ENCODE measurements at regions not wholly inside any gene's neighbourhood (a gene's known extent, or its start where the extent isn't known, plus 50 kb on each side); places are given as distances from the start of the nearest gene placed in this dataset.

- no peak for DNase-seq
Measured at GRCh38 chr11:15586741-15587473, 472.2 kb downstream of the INSC start.

- DNase-seq, result no peak
Measured at GRCh38 chr11:15589070-15589626, 474.4 kb downstream of the INSC start.

DNA sequence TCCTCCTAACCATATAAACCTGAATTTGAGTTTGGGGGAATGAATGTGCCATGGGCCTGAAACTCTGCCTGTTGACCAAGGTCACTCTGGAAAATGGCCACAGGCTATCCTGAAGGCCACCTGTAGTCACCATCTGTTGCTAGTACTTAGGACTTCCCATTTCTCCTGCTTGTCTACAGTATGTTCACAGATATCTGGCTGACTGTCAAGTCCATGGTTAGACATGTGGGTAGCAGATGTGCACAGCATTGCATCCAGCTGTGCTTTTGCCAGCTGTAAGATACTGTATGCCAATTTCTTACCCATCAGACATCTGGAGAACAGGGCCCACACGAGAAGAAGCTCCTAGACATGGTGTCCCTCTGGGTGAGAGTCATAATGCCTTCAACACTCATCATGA lies 475.4 kb downstream of the INSC start:
- no peak for DNase-seq

GRCh38 chr11:15591112-15591537 lies 476.4 kb downstream of the INSC start:
- DNase-seq, result no peak

GRCh38 chr11:15594607-15595006 lies 479.9 kb downstream of the INSC start:
- DNase-seq, result no peak

DNA sequence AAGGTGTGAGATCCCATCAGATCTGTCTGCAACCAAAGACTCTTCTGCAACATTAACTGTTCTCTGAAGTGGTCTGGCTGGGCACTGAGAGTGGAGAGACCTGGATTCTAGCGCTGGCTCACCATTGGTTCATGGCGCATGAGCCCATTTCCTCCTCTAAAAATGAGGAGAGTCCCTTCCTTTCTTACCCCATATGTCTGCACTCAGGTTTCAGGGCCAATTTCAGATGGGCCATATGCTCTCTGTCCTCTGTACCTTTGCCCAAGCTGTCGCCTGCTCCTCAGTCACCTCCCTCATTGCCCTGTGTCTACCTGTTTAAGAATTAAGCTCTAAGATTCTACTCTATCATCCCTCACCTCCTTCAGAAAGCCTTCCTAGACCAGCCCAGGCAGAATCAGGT lies 484.7 kb downstream of the INSC start:
- no peak for DNase-seq

- DNase-seq, result no peak
Measured at GRCh38 chr11:15602047-15602446, 487.3 kb downstream of the INSC start.

- no peak for DNase-seq
Measured at GRCh38 chr11:15602785-15603567, 488.3 kb downstream of the INSC start.

DNA sequence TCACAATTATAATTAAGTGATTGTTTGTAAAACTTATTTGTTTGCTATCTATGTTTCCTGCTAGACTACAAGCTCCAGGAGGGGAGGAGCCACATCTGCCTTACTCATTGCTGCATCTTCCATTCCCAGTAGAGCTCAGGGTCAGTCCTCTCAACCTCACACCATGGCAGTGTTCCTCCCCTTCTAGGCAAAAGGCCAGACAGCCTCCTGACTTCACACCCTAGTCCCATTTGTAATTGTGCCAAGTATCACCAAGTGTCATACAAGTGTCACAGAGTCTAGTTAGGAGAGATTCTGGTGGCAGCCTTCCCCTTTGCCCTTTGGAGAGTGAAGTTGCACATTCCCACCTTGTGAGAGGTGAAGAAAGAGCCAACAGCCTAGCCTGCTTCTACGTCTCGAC lies 490.4 kb downstream of the INSC start:
- DNase-seq, result no peak

GRCh38 chr11:15607361-15608036 lies 492.8 kb downstream of the INSC start:
- no peak for DNase-seq

GRCh38 chr11:15609445-15609844 lies 494.7 kb downstream of the INSC start:
- DNase-seq, result no peak

- DNase-seq, result no peak
Measured at GRCh38 chr11:15610881-15611280, 496.2 kb downstream of the INSC start.

DNA sequence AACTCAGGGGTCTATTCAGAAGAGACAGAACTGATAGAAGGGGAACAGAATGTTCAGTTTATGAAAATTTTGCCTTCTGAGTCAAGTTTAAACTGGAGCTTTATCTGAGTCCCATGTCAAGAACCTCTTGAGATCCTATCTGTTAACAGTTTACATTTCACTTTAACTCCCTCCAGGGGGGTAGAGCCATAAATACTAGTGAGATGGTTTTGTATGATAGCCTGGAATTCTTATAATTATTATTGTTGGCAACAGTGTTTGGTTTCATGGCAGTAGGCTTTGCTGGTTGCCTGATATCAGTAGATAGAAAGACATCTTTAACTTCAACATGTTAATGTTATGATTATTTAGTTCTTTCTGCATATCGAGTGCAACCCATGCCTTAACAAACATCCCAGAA lies 498.5 kb downstream of the INSC start:
- DNase-seq, result no peak

- no peak for DNase-seq
Measured at GRCh38 chr11:15613789-15614188, 499.1 kb downstream of the INSC start.

- no peak for DNase-seq
Measured at GRCh38 chr11:15615398-15616096, 500.8 kb downstream of the INSC start.

DNA sequence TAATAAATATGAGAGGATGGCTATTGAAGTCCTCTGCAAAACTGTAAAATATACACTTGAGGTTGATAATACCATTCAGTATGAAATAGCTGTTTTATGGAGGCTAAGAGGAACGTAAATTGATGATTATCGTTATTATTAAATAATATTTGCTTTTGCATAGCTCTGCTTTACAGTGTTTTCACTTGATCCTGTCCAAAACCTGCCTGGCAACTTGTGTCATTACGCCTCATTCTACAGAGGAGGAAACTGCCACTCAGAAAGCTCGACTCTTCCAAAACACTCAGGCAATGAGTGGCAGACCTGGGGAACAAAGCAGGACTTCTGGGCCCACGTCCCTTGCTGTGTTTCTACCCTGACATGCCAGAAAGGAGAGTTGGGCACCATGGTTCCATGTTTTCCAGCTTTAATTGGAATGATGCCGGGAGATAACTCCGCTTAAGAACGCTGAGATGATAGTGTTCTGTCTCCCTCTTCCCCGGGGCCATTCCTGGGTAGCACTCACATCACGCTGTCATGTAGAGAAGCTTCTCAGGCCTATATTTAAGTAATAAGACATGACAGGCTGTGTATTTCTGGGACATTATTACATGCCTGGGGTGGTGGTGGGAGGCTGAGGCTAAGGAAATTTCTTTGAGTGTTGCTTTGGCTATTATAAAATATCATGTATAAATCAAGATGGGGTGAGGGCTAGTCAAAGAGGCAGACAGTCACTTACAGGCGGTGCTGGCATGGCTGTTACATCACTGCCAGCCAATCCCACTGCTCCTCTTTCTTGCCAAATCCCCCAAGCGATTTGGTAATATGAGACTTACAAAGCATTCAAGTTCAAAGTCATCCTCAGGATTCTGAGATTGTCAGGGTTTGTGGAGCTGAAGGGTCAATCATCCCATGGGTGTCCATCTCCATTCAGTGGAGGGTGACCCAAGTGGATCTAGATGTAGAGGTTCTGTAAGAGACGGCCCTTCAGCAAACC lies 501.7 kb downstream of the INSC start:
- no peak for DNase-seq

- no peak for DNase-seq
Measured at GRCh38 chr11:15617126-15617525, 502.4 kb downstream of the INSC start.

- no peak for DNase-seq
Measured at GRCh38 chr11:15618583-15619032, 503.9 kb downstream of the INSC start.

GRCh38 chr11:15621565-15621964 lies 506.8 kb downstream of the INSC start:
- no peak for DNase-seq

GRCh38 chr11:15622231-15622890 lies 507.6 kb downstream of the INSC start:
- no peak for DNase-seq

- no peak for DNase-seq
Measured at GRCh38 chr11:15624701-15625100, 510.0 kb downstream of the INSC start.

Data from activated gamma-delta T cell treated with Interleukin-2 at 50 U/mL for 16 hours (primary cell).